Endodermal cell (in vitro differentiated cells): ENCODE measurements at regions not wholly inside any gene's neighbourhood (a gene's known extent, or its start where the extent isn't known, plus 50 kb on each side); places are given as distances from the start of the nearest gene placed in this dataset.

ENCODE experiments used
- DNase-seq: peaks from one replicate; pipeline ENCODE4 v3.0.0-alpha.2; 2017
- H3K27ac ChIP-seq: 2 replicates; pipeline ENCODE4 v1.5.1; 2013; ENCODE audit warnings: mild to moderate bottlenecking, low read depth, low read length, moderate library complexity
- H3K27me3 ChIP-seq: 2 replicates; pipeline ENCODE4 v1.6.1; 2013; ENCODE audit warnings: mild to moderate bottlenecking, low read length, moderate library complexity; ENCODE audit not compliant: insufficient read depth, control insufficient read depth, poor library complexity, severe bottlenecking
- H3K36me3 ChIP-seq: 2 replicates; pipeline ENCODE4 v1.7.0; 2013; ENCODE audit warnings: mild to moderate bottlenecking, low read length, moderate library complexity; ENCODE audit not compliant: control insufficient read depth, insufficient read depth
- H3K4me1 ChIP-seq: one replicate; pipeline ENCODE4 v1.7.0; 2013; ENCODE audit warnings: low read length; ENCODE audit not compliant: control insufficient read depth, insufficient read depth
- H3K4me3 ChIP-seq: 2 replicates; pipeline ENCODE4 v1.5.1; 2013; ENCODE audit warnings: mild to moderate bottlenecking, low read length, moderate library complexity
- H3K9ac ChIP-seq: 2 replicates; pipeline ENCODE4 v1.6.1; 2013; ENCODE audit warnings: mild to moderate bottlenecking, low read length, moderate library complexity; ENCODE audit not compliant: poor library complexity, severe bottlenecking; ENCODE audit errors: extremely low read depth
- H3K9me3 ChIP-seq: 2 replicates; pipeline ENCODE4 v1.6.1; 2013; ENCODE audit warnings: mild to moderate bottlenecking, low read length, moderate library complexity; ENCODE audit not compliant: control insufficient read depth
- H3K27ac Mint-ChIP-seq: 2 replicates; pipeline ENCODE4 v1.8.0; 2020; ENCODE audit warnings: mixed read lengths
- H3K27me3 Mint-ChIP-seq: 2 replicates; pipeline ENCODE4 v1.8.0; 2021; ENCODE audit warnings: mild to moderate bottlenecking, mixed read lengths; ENCODE audit not compliant: insufficient read depth
- H3K36me3 Mint-ChIP-seq: 2 replicates; pipeline ENCODE4 v1.8.0; 2020; ENCODE audit warnings: low read depth, mixed read lengths
- H3K4me1 Mint-ChIP-seq: 2 replicates; pipeline ENCODE4 v1.8.0; 2020; ENCODE audit warnings: mixed read lengths
- H3K4me3 Mint-ChIP-seq: 2 replicates; pipeline ENCODE4 v1.8.0; 2020; ENCODE audit warnings: mild to moderate bottlenecking, moderate library complexity, mixed read lengths
- H3K9me3 Mint-ChIP-seq: 2 replicates; pipeline ENCODE4 v1.8.0; 2020; ENCODE audit warnings: mild to moderate bottlenecking, mixed read lengths
- CTCF ChIP-seq: fragments of 200-600 bp; sonication (generic); conservative IDR thresholded peaks from 2 replicates; pipeline ENCODE4 v1.5.0; 2021; ENCODE audit warnings: antibody characterized with exemption, mild to moderate bottlenecking
- WGBS, 2 experiments: methylation state at CpG; one replicate each; pipeline versions ENCODE4 v1.1.5 to v1.1.7; 2013; ENCODE audit warnings: missing lambda C conversion rate in 2 of 2, mixed read lengths in 1 of 2; ENCODE audit not compliant: insufficient coverage in 1 of 2, insufficient read length in 1 of 2; 5-methylcytosine and 5-hydroxymethylcytosine counted together

GRCh38 chr12:69059465-69060457 lies 126.8 kb upstream of the CPM start:
- Histone ChIP-seq H3K9me3 (no peaks in the 10 kb centered on the region), H3K27ac (no peak overlapping the region), H3K9ac (no peak overlapping the region), H3K36me3 (no peaks in the 10 kb centered on the region), H3K4me3 (no peak overlapping the region), H3K4me1 (peaks cover 4% of the 10 kb centered on the region), H3K27me3 (no peaks in the 10 kb centered on the region)
- no peaks in the 10 kb centered on the region for H3K9me3 Mint-ChIP-seq
- no peak for TF ChIP-seq CTCF
- no peak for DNase-seq
- peaks cover 15% of the 10 kb centered on the region for H3K4me1 Mint-ChIP-seq
- no peaks in the 10 kb centered on the region for H3K36me3 Mint-ChIP-seq
- H3K27ac Mint-ChIP-seq, result no peak overlapping the region
- no peak overlapping the region for H3K4me3 Mint-ChIP-seq
- WGBS, 2 experiments, result 82 to 91% methylated on average over 6 to 8 of the region's 8 CpGs
- H3K27me3 Mint-ChIP-seq, result no peaks in the 10 kb centered on the region

GRCh38 chr12:69061574-69061973 lies 128.6 kb upstream of the CPM start:
- H3K36me3 Mint-ChIP-seq, result no peaks in the 10 kb centered on the region
- no peak overlapping the region for H3K27ac Mint-ChIP-seq
- Histone ChIP-seq H3K4me3 (no peak overlapping the region), H3K27ac (no peak overlapping the region), H3K36me3 (no peaks in the 10 kb centered on the region), H3K27me3 (no peaks in the 10 kb centered on the region), H3K4me1 (peaks cover 8% of the 10 kb centered on the region), H3K9me3 (no peaks in the 10 kb centered on the region), H3K9ac (no peak overlapping the region)
- no peak overlapping the region for H3K4me3 Mint-ChIP-seq
- peaks cover 20% of the 10 kb centered on the region for H3K4me1 Mint-ChIP-seq
- no peak for TF ChIP-seq CTCF
- whole genome bisulfite sequencing, 2 experiments, result no CpG with 5 or more reads among the region's 1 CpG
- no peaks in the 10 kb centered on the region for H3K9me3 Mint-ChIP-seq
- H3K27me3 Mint-ChIP-seq, result no peaks in the 10 kb centered on the region
- no peak for DNase-seq

GRCh38 chr12:69062621-69063237 lies 129.8 kb upstream of the CPM start:
- 93 to 96% methylated on average over 3 of the region's 3 CpGs for WGBS, 2 experiments
- Histone ChIP-seq H3K36me3 (no peaks in the 10 kb centered on the region), H3K27me3 (no peaks in the 10 kb centered on the region), H3K4me3 (no peak overlapping the region), H3K4me1 (peaks cover 8% of the 10 kb centered on the region), H3K9me3 (no peaks in the 10 kb centered on the region), H3K27ac (no peak overlapping the region), H3K9ac (no peak overlapping the region)
- no peak overlapping the region for H3K4me3 Mint-ChIP-seq
- TF ChIP-seq CTCF, result no peak
- H3K36me3 Mint-ChIP-seq, result no peaks in the 10 kb centered on the region
- H3K9me3 Mint-ChIP-seq, result no peaks in the 10 kb centered on the region
- H3K27me3 Mint-ChIP-seq, result no peaks in the 10 kb centered on the region
- peaks cover 23% of the 10 kb centered on the region for H3K4me1 Mint-ChIP-seq
- H3K27ac Mint-ChIP-seq, result no peak overlapping the region
- DNase-seq, result no peak
